Peyer's patch (tissue), 4 donors: ENCODE measurements at regions not wholly inside any gene's neighbourhood (a gene's known extent, or its start where the extent isn't known, plus 50 kb on each side); places are given as distances from the start of the nearest gene placed in this dataset.

Experiments used
- CTCF ChIP-seq, 6 experiments: fragments of 450-650 bp in 4 of 6; fragments of 200-600 bp in 2 of 6; sonication (generic) in 1 of 6; IDR thresholded peaks; one replicate each; pipeline ENCODE4 v1.5.1; 2017 to 2019; ENCODE audit warnings: antibody characterized with exemption in 6 of 6, mild to moderate bottlenecking in 3 of 6, moderate library complexity in 1 of 6
- POLR2A ChIP-seq, 2 donors: fragments of 450-650 bp; IDR thresholded peaks; one replicate each; pipeline ENCODE4 v1.5.1; 2017; ENCODE audit warnings: antibody characterized with exemption in 2 of 2, mild to moderate bottlenecking in 2 of 2, moderate library complexity in 2 of 2

GRCh38 chr12:28948685-28949084 is 200.4 kb upstream of the FAR2 start:
- no peak for TF ChIP-seq CTCF (IDR thresholded peaks at IDR 0.05)
- no peak for TF ChIP-seq POLR2A (IDR thresholded peaks at IDR 0.05)
